Lung (tissue), 11 donors: ENCODE measurements at regions not wholly inside any gene's neighbourhood (a gene's known extent, or its start where the extent isn't known, plus 50 kb on each side); places are given as distances from the start of the nearest gene placed in this dataset.

Experiments
- ATAC-seq: fragments of 200-7000 bp; cut with Tn5 transposase; one replicate; pipeline ENCODE4 v1.9.1; 2020; ENCODE audit warnings: moderate number of reproducible peaks; ENCODE audit not compliant: insufficient read depth, low FRiP score
- DNase-seq, 3 donors: peaks; one replicate each; pipeline ENCODE4 v3.0.0-alpha.2; 2013 to 2017
- H3K27ac ChIP-seq, 2 donors: one replicate each; pipeline ENCODE4 v1.5.1; 2013; ENCODE audit warnings: mild to moderate bottlenecking in 2 of 2, moderate library complexity in 2 of 2, control low read depth in 1 of 2, inconsistent platforms in 1 of 2, low read depth in 1 of 2, low read length in 1 of 2
- H3K27me3 ChIP-seq, 3 donors: one replicate each; pipeline ENCODE4 v1.5.1; 2013; ENCODE audit warnings: low read length in 2 of 3; ENCODE audit not compliant: control insufficient read depth in 3 of 3, insufficient read depth in 3 of 3
- H3K36me3 ChIP-seq, 4 donors: one replicate each; pipeline ENCODE4 v1.5.1; 2013; ENCODE audit warnings: low read length in 4 of 4, mild to moderate bottlenecking in 1 of 4, moderate library complexity in 1 of 4; ENCODE audit not compliant: control insufficient read depth in 4 of 4, insufficient read depth in 4 of 4
- H3K4me1 ChIP-seq, 5 donors: one replicate each; pipeline ENCODE4 v1.5.1; 2013; ENCODE audit warnings: low read length in 5 of 5, mild to moderate bottlenecking in 2 of 5, moderate library complexity in 1 of 5; ENCODE audit not compliant: control insufficient read depth in 5 of 5, insufficient read depth in 5 of 5
- H3K4me3 ChIP-seq: one replicate; pipeline ENCODE4 v1.5.1; 2013; ENCODE audit warnings: mild to moderate bottlenecking, control low read depth, moderate library complexity
- H3K9ac ChIP-seq, 2 donors: one replicate each; pipeline ENCODE4 v1.5.1; 2013; ENCODE audit warnings: low read length in 2 of 2, control low read depth in 1 of 2; ENCODE audit not compliant: insufficient read depth in 1 of 2
- H3K9me3 ChIP-seq, 4 donors: one replicate each; pipeline ENCODE4 v1.5.1; 2013; ENCODE audit warnings: low read length in 3 of 4, mild to moderate bottlenecking in 1 of 4, moderate library complexity in 1 of 4; ENCODE audit not compliant: control insufficient read depth in 4 of 4, insufficient read depth in 3 of 4
- CTCF ChIP-seq: IDR thresholded peaks from 2 replicates; pipeline ENCODE4 v1.5.1; 2012; ENCODE audit warnings: mild to moderate bottlenecking; ENCODE audit errors: control extremely low read depth, extremely low read depth
- WGBS, 2 donors: extraction: QIAGEN DNeasy Blood & Tissue Kit; methylation state at CpG; one replicate each; pipeline ENCODE4 v1.1.7; 2013; 5-methylcytosine and 5-hydroxymethylcytosine counted together
- donor health status: control.
- donor health status: control.
- donor health status: Bipolar disorder and iron deficiency.
- donor health status: healthy.
- donor health status: DM: yes; HTN: yes; CAD: no.

DNA sequence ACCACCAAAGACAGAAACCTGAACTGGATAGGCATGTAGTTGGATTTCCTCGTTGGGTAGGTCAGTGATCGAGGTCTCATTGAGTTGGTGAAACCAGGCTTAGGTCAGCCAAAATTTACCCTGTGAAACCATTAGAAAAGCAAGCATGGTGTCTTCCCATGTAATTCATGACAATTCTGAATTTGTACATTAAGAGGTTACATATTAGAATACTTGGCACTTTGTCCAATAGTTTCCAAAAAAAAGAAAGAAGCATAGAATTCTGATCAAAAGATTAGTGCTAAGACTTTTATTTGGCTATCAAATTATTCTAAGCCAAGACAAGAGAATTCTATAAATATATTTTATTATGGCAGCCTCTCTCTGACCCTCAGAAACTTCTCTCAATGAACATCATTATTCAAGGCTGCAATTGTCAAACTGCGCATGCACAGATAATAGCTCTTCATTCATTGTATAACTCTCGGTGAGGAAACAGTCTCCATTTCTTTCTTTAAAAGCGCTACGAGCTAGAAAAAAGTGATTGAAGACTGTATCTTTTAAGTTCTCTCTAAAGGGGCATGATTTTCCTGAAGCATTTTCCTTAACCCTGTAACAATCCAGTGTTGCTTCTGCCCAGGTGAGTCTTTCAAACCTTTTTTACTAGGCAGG is 79.1 kb upstream of the MYCN start:
- WGBS, 2 donors, result 87 to 97% methylated on average over 6 of the region's 6 CpGs
- no peak for TF ChIP-seq CTCF
- Histone ChIP-seq H3K9me3 (no peaks in the 10 kb centered on the region), H3K36me3 (no peaks in the 10 kb centered on the region), H3K27me3 (no peaks in the 10 kb centered on the region), H3K9ac (no peak overlapping the region), H3K4me1 (no peaks in the 10 kb centered on the region), H3K27ac (no peak overlapping the region), H3K4me3 (no peak overlapping the region)
- DNase-seq, result no peak
- no peak for ATAC-seq

DNA sequence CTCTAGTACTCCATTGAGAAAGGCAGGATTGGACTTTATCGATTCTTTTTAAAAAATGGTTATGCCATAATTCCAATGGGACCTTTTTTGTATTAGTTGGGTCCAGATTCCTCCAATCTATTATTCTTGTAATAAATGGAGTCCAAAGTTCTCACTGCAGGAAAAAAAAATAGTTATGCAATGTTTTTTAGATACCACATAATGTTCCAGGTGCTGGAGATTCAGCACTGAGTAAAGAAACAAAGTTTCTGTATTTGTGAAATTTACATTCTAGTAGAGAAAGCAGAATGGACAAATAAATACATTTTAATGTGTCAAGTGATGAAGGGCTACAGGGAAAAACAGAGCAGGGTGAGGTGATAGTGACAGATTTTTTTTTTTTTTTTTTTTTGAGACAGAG is 78.5 kb upstream of the MYCN start:
- no peak for TF ChIP-seq CTCF
- 95 to 97% methylated on average over 1 of the region's 1 CpG for WGBS, 2 donors
- Histone ChIP-seq H3K36me3 (no peaks in the 10 kb centered on the region), H3K9me3 (no peaks in the 10 kb centered on the region), H3K4me3 (no peak overlapping the region), H3K4me1 (no peaks in the 10 kb centered on the region), H3K9ac (no peak overlapping the region), H3K27me3 (no peaks in the 10 kb centered on the region), H3K27ac (no peak overlapping the region)
- DNase-seq, result no peak
- no peak for ATAC-seq

DNA sequence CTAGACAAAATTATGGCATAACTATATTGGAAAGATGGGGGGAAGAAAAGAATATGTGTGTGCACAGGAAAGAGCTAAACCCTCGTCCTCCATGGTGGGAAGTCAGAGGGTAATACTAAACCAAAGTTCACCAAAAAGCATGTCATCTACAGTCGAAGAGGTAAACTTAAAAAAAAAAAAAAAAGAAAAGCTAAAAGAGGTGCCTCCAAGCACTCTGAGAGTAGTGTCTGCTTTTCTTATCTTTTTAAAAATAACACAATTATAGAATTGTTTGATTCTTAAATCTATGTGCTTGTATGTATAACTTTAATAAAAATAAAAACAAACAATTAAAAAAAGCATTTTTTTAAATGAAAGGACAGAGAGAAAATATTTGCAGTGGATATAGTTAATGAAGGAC is 77.3 kb upstream of the MYCN start:
- DNase-seq (no peak), ATAC-seq (no peak)
- 71 to 82% methylated on average over 2 of the region's 2 CpGs for WGBS, 2 donors
- H3K9me3 ChIP-seq, result peaks cover 0 to 3% (median 0%) of the 10 kb centered on the region in 4 donors
- no peaks in the 10 kb centered on the region for H3K4me1 ChIP-seq
- H3K9ac ChIP-seq, result no peak overlapping the region
- no peaks in the 10 kb centered on the region for H3K27me3 ChIP-seq
- no peak for TF ChIP-seq CTCF
- H3K4me3 ChIP-seq, result no peak overlapping the region
- H3K36me3 ChIP-seq, result no peaks in the 10 kb centered on the region
- H3K27ac ChIP-seq, result no peak overlapping the region
